Progenitor cell of endocrine pancreas (in vitro differentiated cells): ENCODE measurements at regions not wholly inside any gene's neighbourhood (a gene's known extent, or its start where the extent isn't known, plus 50 kb on each side); places are given as distances from the start of the nearest gene placed in this dataset.
A peak's percentile ranks its signal among the peaks of the same experiment; 100 is the strongest.

Experiments used
- DNase-seq: peaks from one replicate; pipeline ENCODE4 v3.0.0; 2021; ENCODE audit warnings: low spot score; ENCODE audit not compliant: unreplicated experiment
- H3K27ac Mint-ChIP-seq: 2 replicates; pipeline ENCODE4 v1.8.0; 2021; ENCODE audit warnings: mild to moderate bottlenecking, moderate library complexity, mixed read lengths
- H3K27me3 Mint-ChIP-seq: 2 replicates; pipeline ENCODE4 v1.8.0; 2021; ENCODE audit warnings: mixed read lengths
- H3K36me3 Mint-ChIP-seq: 2 replicates; pipeline ENCODE4 v1.8.0; 2022; ENCODE audit warnings: mixed read lengths; ENCODE audit not compliant: insufficient read depth
- H3K4me1 Mint-ChIP-seq: 2 replicates; pipeline ENCODE4 v1.8.0; 2021; ENCODE audit warnings: low read depth, mixed read lengths
- H3K4me3 Mint-ChIP-seq: 2 replicates; pipeline ENCODE4 v1.8.0; 2021; ENCODE audit warnings: low read depth, mild to moderate bottlenecking, moderate library complexity, mixed read lengths
- H3K9me3 Mint-ChIP-seq: 2 replicates; pipeline ENCODE4 v1.8.0; 2021; ENCODE audit warnings: low read depth, mixed read lengths
- CTCF ChIP-seq: fragments of 200-600 bp; sonication (generic); IDR thresholded peaks from one replicate; pipeline ENCODE4 v1.5.0; 2021; ENCODE audit warnings: antibody characterized with exemption, mild to moderate bottlenecking; ENCODE audit not compliant: unreplicated experiment

GRCh38 chr9:73665253-73665652, 513.6 kb downstream of the ANXA1 start:
- TF ChIP-seq CTCF = no peak
- Mint-ChIP-seq H3K36me3 (no peaks in the 10 kb centered on the region), H3K27me3 (no peaks in the 10 kb centered on the region), H3K9me3 (no peaks in the 10 kb centered on the region), H3K4me1 (peaks cover 2% of the 10 kb centered on the region), H3K27ac (no peak overlapping the region), H3K4me3 (no peak overlapping the region)
- no peak for DNase-seq

GRCh38 chr9:73667749-73668148, 516.1 kb downstream of the ANXA1 start:
- Mint-ChIP-seq H3K27me3 (no peaks in the 10 kb centered on the region), H3K27ac (no peak overlapping the region), H3K36me3 (no peaks in the 10 kb centered on the region), H3K4me3 (no peak overlapping the region), H3K9me3 (no peaks in the 10 kb centered on the region), H3K4me1 (no peaks in the 10 kb centered on the region)
- no peak for TF ChIP-seq CTCF
- DNase-seq = no peak

GRCh38 chr9:73680831-73681230, 529.2 kb downstream of the ANXA1 start:
- Mint-ChIP-seq H3K27ac (no peak overlapping the region), H3K9me3 (peaks cover 5% of the 10 kb centered on the region), H3K36me3 (peaks cover 1% of the 10 kb centered on the region), H3K4me3 (no peak overlapping the region), H3K4me1 (no peaks in the 10 kb centered on the region), H3K27me3 (no peaks in the 10 kb centered on the region)
- TF ChIP-seq CTCF = no peak
- DNase-seq = no peak

- H3K4me3 Mint-ChIP-seq = no peak overlapping the region
- no peaks in the 10 kb centered on the region for H3K27me3 Mint-ChIP-seq
- TF ChIP-seq CTCF = no peak
- peaks cover 1% of the 10 kb centered on the region for H3K36me3 Mint-ChIP-seq
- peaks cover 5% of the 10 kb centered on the region for H3K9me3 Mint-ChIP-seq
- H3K4me1 Mint-ChIP-seq = no peaks in the 10 kb centered on the region
- no peak overlapping the region for H3K27ac Mint-ChIP-seq
- no peak for DNase-seq
Observed at GRCh38 chr9:73682789-73683188, 531.1 kb downstream of the ANXA1 start.

- H3K36me3 Mint-ChIP-seq = peaks cover 1% of the 10 kb centered on the region
- peaks cover 5% of the 10 kb centered on the region for H3K9me3 Mint-ChIP-seq
- peak; percentile 74 for TF ChIP-seq CTCF
- no peaks in the 10 kb centered on the region for H3K27me3 Mint-ChIP-seq
- no peak overlapping the region for H3K4me3 Mint-ChIP-seq
- H3K4me1 Mint-ChIP-seq = no peaks in the 10 kb centered on the region
- no peak for DNase-seq
- no peak overlapping the region for H3K27ac Mint-ChIP-seq
Observed at GRCh38 chr9:73683862-73684591, 532.4 kb downstream of the ANXA1 start.
